Gastrocnemius medialis (tissue), 4 donors: ENCODE measurements at regions not wholly inside any gene's neighbourhood (a gene's known extent, or its start where the extent isn't known, plus 50 kb on each side); places are given as distances from the start of the nearest gene placed in this dataset.
"Not testable (repeated sequence)": the region's sequence is repeated elsewhere in the genome, so short reads cannot be mapped to it uniquely, and the experiment has no call there.

Experiments
- ATAC-seq, 2 donors: fragments of 150-250 bp; one replicate each; pipeline ENCODE4 v1.9.1; 2016
- DNase-seq, 2 donors: peaks; one replicate each; pipeline ENCODE4 v3.0.0-alpha.2; 2019
- H3K27ac ChIP-seq, 4 donors: fragments of 200-600 bp; sonication (generic); 1 replicate in 1 of 4; 2 replicates in 3 of 4; pipeline ENCODE4 v1.5.1; 2016 to 2018; ENCODE audit warnings: mild to moderate bottlenecking in 2 of 4, moderate library complexity in 1 of 4
- H3K27me3 ChIP-seq, 3 donors: fragments of 200-600 bp; sonication (generic) in 2 of 3; 1 replicate in 1 of 3; 2 replicates in 2 of 3; pipeline versions ENCODE4 v1.5.1 to v1.6.0; 2016 to 2019; ENCODE audit warnings: mild to moderate bottlenecking in 1 of 3, moderate library complexity in 1 of 3
- H3K36me3 ChIP-seq, 2 donors: fragments of 200-600 bp; sonication (generic) in 1 of 2; one replicate each; pipeline ENCODE4 v1.5.1; 2017 to 2018
- H3K4me1 ChIP-seq, 2 donors: fragments of 200-600 bp; sonication (generic) in 1 of 2; one replicate each; pipeline ENCODE4 v1.5.1; 2016 to 2017; ENCODE audit warnings: mild to moderate bottlenecking in 2 of 2
- H3K4me3 ChIP-seq, 4 donors: fragments of 200-600 bp; sonication (generic) in 3 of 4; 1 replicate in 1 of 4; 2 replicates in 3 of 4; pipeline ENCODE4 v1.5.1; 2016 to 2019; ENCODE audit warnings: mild to moderate bottlenecking in 2 of 4
- H3K9me3 ChIP-seq, 3 donors: fragments of 200-600 bp; sonication (generic) in 2 of 3; 1 replicate in 1 of 3; 2 replicates in 2 of 3; pipeline ENCODE4 v1.5.1; 2016 to 2019
- CTCF ChIP-seq, 5 experiments: fragments of 450-650 bp in 3 of 5; fragments of 200-600 bp in 2 of 5; sonication (generic) in 2 of 5; IDR thresholded peaks in 4 of 5; conservative IDR thresholded peaks in 1 of 5; 1 replicate in 4 of 5; 2 replicates in 1 of 5; pipeline ENCODE4 v1.5.1; 2016 to 2019; ENCODE audit warnings: antibody characterized with exemption in 5 of 5, mild to moderate bottlenecking in 3 of 5, moderate library complexity in 3 of 5
- POLR2A ChIP-seq, 2 donors: fragments of 450-650 bp; IDR thresholded peaks; one replicate each; pipeline ENCODE4 v1.6.1; 2017; ENCODE audit warnings: antibody characterized with exemption in 2 of 2, mild to moderate bottlenecking in 2 of 2, moderate library complexity in 2 of 2
- in situ Hi-C, 4 donors: fragments of 200-750 bp; cut with MboI; loops; one replicate each; pipeline versions ENCODE4 v1.15.0 to v1.8.0; 2017; ENCODE audit warnings: low sequenced_read_pairs in 4 of 4
- intact Hi-C: fragments of 100-400 bp; cut with DNase I; formaldehyde crosslinking; loops from one replicate; pipeline ENCODE4 v1.15.1; 2023; ENCODE audit warnings: low total_unique reads

GRCh38 chr1:101496109-101496508, 259.3 kb downstream of the S1PR1 start:
- TF ChIP-seq POLR2A (IDR thresholded peaks at IDR 0.05): no peak
- TF ChIP-seq CTCF (IDR thresholded peaks at IDR 0.05 in 4 of 5, conservative IDR thresholded peaks at IDR 0.05 in 1 of 5): no peak
- ATAC-seq (no peak), DNase-seq (no peak)
- Histone ChIP-seq H3K4me3 (no peak overlapping the region), H3K36me3 (no peaks in the 10 kb centered on the region), H3K27ac (no peak overlapping the region), H3K27me3 (no peaks in the 10 kb centered on the region), H3K4me1 (no peaks in the 10 kb centered on the region), H3K9me3 (no peaks in the 10 kb centered on the region)
- in situ Hi-C loops (no loop called here), intact Hi-C loops (no loop called here)

GRCh38 chr1:101497881-101498559, 261.2 kb downstream of the S1PR1 start:
- no peaks in the 10 kb centered on the region for H3K27me3 ChIP-seq
- no peak for DNase-seq
- H3K4me1 ChIP-seq: no peaks in the 10 kb centered on the region
- no peaks in the 10 kb centered on the region for H3K9me3 ChIP-seq
- H3K27ac ChIP-seq: no peak overlapping the region
- ATAC-seq: no peak
- in situ Hi-C loops (no loop called here), intact Hi-C loops (no loop called here)
- H3K4me3 ChIP-seq: no peak overlapping the region
- H3K36me3 ChIP-seq: no peaks in the 10 kb centered on the region
- TF ChIP-seq CTCF (IDR thresholded peaks at IDR 0.05 in 4 of 5, conservative IDR thresholded peaks at IDR 0.05 in 1 of 5) (no peak), POLR2A (IDR thresholded peaks at IDR 0.05) (no peak)

- H3K4me3 ChIP-seq, H3K36me3 ChIP-seq, H3K4me1 ChIP-seq, in situ Hi-C loops, H3K27me3 ChIP-seq, H3K27ac ChIP-seq, ATAC-seq, intact Hi-C loops, DNase-seq, H3K9me3 ChIP-seq: not testable (repeated sequence)
Observed at GRCh38 chr1:101504106-101504505, 267.3 kb downstream of the S1PR1 start.

- H3K4me3 ChIP-seq, ATAC-seq, DNase-seq, H3K36me3 ChIP-seq, H3K4me1 ChIP-seq, in situ Hi-C loops, intact Hi-C loops, H3K27me3 ChIP-seq, H3K27ac ChIP-seq, H3K9me3 ChIP-seq: not testable (repeated sequence)
Observed at GRCh38 chr1:101505240-101505639, 268.4 kb downstream of the S1PR1 start.

GRCh38 chr1:101506541-101507164, 269.8 kb downstream of the S1PR1 start:
- Histone ChIP-seq H3K9me3 (no peaks in the 10 kb centered on the region), H3K27me3 (no peaks in the 10 kb centered on the region), H3K4me1 (no peaks in the 10 kb centered on the region), H3K27ac (no peak overlapping the region), H3K36me3 (no peaks in the 10 kb centered on the region), H3K4me3 (no peak overlapping the region)
- in situ Hi-C loops: no loop called here
- TF ChIP-seq POLR2A (IDR thresholded peaks at IDR 0.05): no peak
- peak in 2 of 5 experiments; percentile 35 to 57 for TF ChIP-seq CTCF (IDR thresholded peaks at IDR 0.05 in 4 of 5, conservative IDR thresholded peaks at IDR 0.05 in 1 of 5)
- no peak for DNase-seq
- intact Hi-C loops: no loop called here
- ATAC-seq: no peak
